Upper lobe of left lung (tissue), 4 donors: ENCODE measurements at regions not wholly inside any gene's neighbourhood (a gene's known extent, or its start where the extent isn't known, plus 50 kb on each side); places are given as distances from the start of the nearest gene placed in this dataset.

Experiments used
- POLR2A ChIP-seq, 4 donors: fragments of 450-650 bp; IDR thresholded peaks; one replicate each; pipeline ENCODE4 v1.5.1; 2016 to 2017; ENCODE audit warnings: antibody characterized with exemption in 4 of 4, mild to moderate bottlenecking in 2 of 4
- POLR2AphosphoS5 ChIP-seq, 2 donors: sonication (generic); formaldehyde crosslinking; IDR thresholded peaks; one replicate each; pipeline ENCODE4 v1.5.1; 2017; ENCODE audit warnings: antibody characterized with exemption in 2 of 2
- TF ChIP-seq, protein P1 (sequence below), 6 experiments: fragments of 450-650 bp in 4 of 6; fragments of 200-600 bp in 2 of 6; sonication (generic) in 2 of 6; IDR thresholded peaks; one replicate each; pipeline ENCODE4 v1.5.1; 2016 to 2019; ENCODE audit warnings: antibody characterized with exemption in 6 of 6

GRCh38 chr9:82367016-82367415 lies 378.4 kb downstream of the SPATA31D1 start:
- TF ChIP-seq, protein P1, sequence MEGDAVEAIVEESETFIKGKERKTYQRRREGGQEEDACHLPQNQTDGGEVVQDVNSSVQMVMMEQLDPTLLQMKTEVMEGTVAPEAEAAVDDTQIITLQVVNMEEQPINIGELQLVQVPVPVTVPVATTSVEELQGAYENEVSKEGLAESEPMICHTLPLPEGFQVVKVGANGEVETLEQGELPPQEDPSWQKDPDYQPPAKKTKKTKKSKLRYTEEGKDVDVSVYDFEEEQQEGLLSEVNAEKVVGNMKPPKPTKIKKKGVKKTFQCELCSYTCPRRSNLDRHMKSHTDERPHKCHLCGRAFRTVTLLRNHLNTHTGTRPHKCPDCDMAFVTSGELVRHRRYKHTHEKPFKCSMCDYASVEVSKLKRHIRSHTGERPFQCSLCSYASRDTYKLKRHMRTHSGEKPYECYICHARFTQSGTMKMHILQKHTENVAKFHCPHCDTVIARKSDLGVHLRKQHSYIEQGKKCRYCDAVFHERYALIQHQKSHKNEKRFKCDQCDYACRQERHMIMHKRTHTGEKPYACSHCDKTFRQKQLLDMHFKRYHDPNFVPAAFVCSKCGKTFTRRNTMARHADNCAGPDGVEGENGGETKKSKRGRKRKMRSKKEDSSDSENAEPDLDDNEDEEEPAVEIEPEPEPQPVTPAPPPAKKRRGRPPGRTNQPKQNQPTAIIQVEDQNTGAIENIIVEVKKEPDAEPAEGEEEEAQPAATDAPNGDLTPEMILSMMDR (IDR thresholded peaks at IDR 0.05): no peak
- TF ChIP-seq POLR2A (IDR thresholded peaks at IDR 0.05) (no peak), POLR2AphosphoS5 (IDR thresholded peaks at IDR 0.05) (no peak)
